Keratinocyte (primary cell): ENCODE measurements at regions not wholly inside any gene's neighbourhood (a gene's known extent, or its start where the extent isn't known, plus 50 kb on each side); places are given as distances from the start of the nearest gene placed in this dataset.

Experiments used
- DNase-seq: peaks from one replicate; pipeline ENCODE4 v3.0.0-alpha.2; 2011; ENCODE audit warnings: low read depth, missing footprints, low spot score
- FAIRE-seq: peaks from 2 replicates; lab custom pipeline; 2011; peaks lifted over from hg19 to GRCh38; lab: Jason Lieb, UNC
- H2AFZ ChIP-seq: 2 replicates; pipeline ENCODE4 v1.6.0; 2012; ENCODE audit warnings: low read length, control low read depth, inconsistent platforms; ENCODE audit not compliant: control insufficient read depth
- H3K27ac ChIP-seq: 2 replicates; pipeline ENCODE4 v1.5.1; 2011; ENCODE audit warnings: low read length; ENCODE audit not compliant: control insufficient read depth, insufficient read depth
- H3K27me3 ChIP-seq: 3 replicates; pipeline ENCODE4 v1.6.0; 2011; ENCODE audit warnings: low read length; ENCODE audit not compliant: control insufficient read depth, insufficient read depth; ENCODE audit errors: extremely low read depth
- H3K36me3 ChIP-seq, 2 experiments: 2 replicates in 1 of 2; 3 replicates in 1 of 2; pipeline ENCODE4 v1.5.1; 2011; ENCODE audit warnings: low read length in 2 of 2, mild to moderate bottlenecking in 1 of 2; ENCODE audit not compliant: control insufficient read depth in 2 of 2, insufficient read depth in 2 of 2; ENCODE audit errors: extremely low read depth in 1 of 2
- H3K4me1 ChIP-seq: 3 replicates; pipeline ENCODE4 v1.5.1; 2011; ENCODE audit warnings: low read length; ENCODE audit not compliant: control insufficient read depth, insufficient read depth; ENCODE audit errors: extremely low read depth
- H3K4me2 ChIP-seq: 3 replicates; pipeline ENCODE4 v1.6.0; 2011; ENCODE audit warnings: low read depth, low read length; ENCODE audit not compliant: control insufficient read depth, insufficient read depth; ENCODE audit errors: extremely low read depth
- H3K4me3 ChIP-seq, 3 experiments: fragments of 200-600 bp in 1 of 3; sonication (generic) in 1 of 3; 2 replicates in 2 of 3; 3 replicates in 1 of 3; pipeline ENCODE4 v1.5.1; 2011 to 2016; ENCODE audit warnings: low read length in 3 of 3, mild to moderate bottlenecking in 3 of 3, control low read depth in 2 of 3, inconsistent platforms in 1 of 3, low read depth in 1 of 3, mixed read lengths in 1 of 3, mixed run types in 1 of 3, moderate library complexity in 1 of 3; ENCODE audit not compliant: control insufficient read depth in 2 of 3, insufficient read depth in 2 of 3; ENCODE audit errors: extremely low read depth in 1 of 3
- H3K79me2 ChIP-seq: 2 replicates; pipeline ENCODE4 v1.6.0; 2012; ENCODE audit warnings: low read length; ENCODE audit not compliant: control insufficient read depth, insufficient read depth
- H3K9ac ChIP-seq: 3 replicates; pipeline ENCODE4 v1.6.0; 2011; ENCODE audit warnings: low read length; ENCODE audit not compliant: control insufficient read depth, insufficient read depth; ENCODE audit errors: extremely low read depth
- H3K9me1 ChIP-seq: 3 replicates; pipeline ENCODE4 v1.6.0; 2011; ENCODE audit warnings: low read length; ENCODE audit not compliant: control insufficient read depth, insufficient read depth; ENCODE audit errors: extremely low read depth
- H3K9me3 ChIP-seq: 2 replicates; pipeline ENCODE4 v1.5.1; 2012; ENCODE audit warnings: low read depth, low read length; ENCODE audit not compliant: control insufficient read depth
- H4K20me1 ChIP-seq: 3 replicates; pipeline ENCODE4 v1.6.0; 2011; ENCODE audit warnings: low read length; ENCODE audit not compliant: control insufficient read depth, insufficient read depth; ENCODE audit errors: extremely low read depth
- CTCF ChIP-seq, 3 experiments: IDR thresholded peaks in 1 of 3; conservative IDR thresholded peaks in 1 of 3; optimal IDR thresholded peaks in 1 of 3; 2 replicates in 2 of 3; 3 replicates in 1 of 3; pipeline versions ENCODE3 to v1.5.1; 2011; ENCODE audit warnings: low read length in 3 of 3, mild to moderate bottlenecking in 3 of 3, moderate library complexity in 2 of 3, control low read depth in 1 of 3, inconsistent platforms in 1 of 3; ENCODE audit not compliant: insufficient read depth in 2 of 3; ENCODE audit errors: extremely low read depth in 1 of 3
- EZH2 ChIP-seq: IDR thresholded peaks from one replicate; pipeline ENCODE4 v1.6.1; 2012; ENCODE audit warnings: inconsistent platforms, mild to moderate bottlenecking, low read length, moderate library complexity
- dilution Hi-C: fragments of 300-500 bp; cut with MboI; formaldehyde crosslinking; loops from one replicate; pipeline ENCODE4 v1.7.0; 2020; ENCODE audit warnings: low sequenced_read_pairs; ENCODE audit not compliant: extremely low pct_ligation_motif_present

GRCh38 chr2:75406131-75406581, 154.6 kb downstream of the EVA1A start:
- Histone ChIP-seq H3K4me3 (no peak overlapping the region), H3K79me2 (no peaks in the 10 kb centered on the region), H3K27ac (no peak overlapping the region), H2AFZ (no peak overlapping the region), H3K4me2 (no peak overlapping the region), H3K27me3 (no peaks in the 10 kb centered on the region), H3K9me1 (no peaks in the 10 kb centered on the region), H3K9ac (no peak overlapping the region), H3K36me3 (no peaks in the 10 kb centered on the region), H3K9me3 (no peaks in the 10 kb centered on the region), H4K20me1 (no peaks in the 10 kb centered on the region), H3K4me1 (no peaks in the 10 kb centered on the region)
- TF ChIP-seq EZH2 (no peak), CTCF (optimal IDR thresholded peaks at IDR 0.05 in 1 of 3, IDR thresholded peaks at IDR 0.05 in 1 of 3, conservative IDR thresholded peaks at IDR 0.05 in 1 of 3; ENCODE audit: extremely low read depth in 1 of 3, insufficient read depth in 2 of 3, low read length in 3 of 3) (no peak)
- no peak for FAIRE-seq
- DNase-seq, result no peak
- dilution Hi-C loops, result loop anchor here (25.0 kb wide), 1 partner anchor 169 kb away; no protein-coding TSS in a partner anchor

GRCh38 chr2:75405000-75405399, 155.7 kb downstream of the EVA1A start:
- dilution Hi-C loops, result loop anchor here (25.0 kb wide), 1 partner anchor 168 kb away; no protein-coding TSS in a partner anchor
- Histone ChIP-seq H2AFZ (no peak overlapping the region), H3K9ac (no peak overlapping the region), H3K79me2 (no peaks in the 10 kb centered on the region), H3K9me1 (no peaks in the 10 kb centered on the region), H4K20me1 (no peaks in the 10 kb centered on the region), H3K4me1 (no peaks in the 10 kb centered on the region), H3K36me3 (no peaks in the 10 kb centered on the region), H3K4me3 (no peak overlapping the region), H3K4me2 (no peak overlapping the region), H3K27me3 (no peaks in the 10 kb centered on the region), H3K27ac (no peak overlapping the region), H3K9me3 (no peaks in the 10 kb centered on the region)
- DNase-seq (no peak), FAIRE-seq (no peak)
- TF ChIP-seq CTCF (optimal IDR thresholded peaks at IDR 0.05 in 1 of 3, IDR thresholded peaks at IDR 0.05 in 1 of 3, conservative IDR thresholded peaks at IDR 0.05 in 1 of 3; ENCODE audit: extremely low read depth in 1 of 3, insufficient read depth in 2 of 3, low read length in 3 of 3), result no peak
- no peak for TF ChIP-seq EZH2
